Ishikawa (cell line): ENCODE measurements at regions not wholly inside any gene's neighbourhood (a gene's known extent, or its start where the extent isn't known, plus 50 kb on each side); places are given as distances from the start of the nearest gene placed in this dataset.

ENCODE experiments used
- CEBPB ChIP-seq: IDR thresholded peaks from 2 replicates; pipeline ENCODE4 v1.6.1; 2012
- CREB1 ChIP-seq: IDR thresholded peaks from 2 replicates; pipeline ENCODE4 v1.6.1; 2012; ENCODE audit warnings: low read depth
- EGR1 ChIP-seq: IDR thresholded peaks from 2 replicates; pipeline ENCODE4 v1.6.1; 2012
- EP300 ChIP-seq: IDR thresholded peaks from 2 replicates; pipeline ENCODE4 v1.6.1; 2012; ENCODE audit warnings: borderline replicate concordance
- FOXM1 ChIP-seq: IDR thresholded peaks from 2 replicates; pipeline ENCODE4 v1.6.1; 2012; ENCODE audit warnings: low read depth, borderline replicate concordance
- NFIC ChIP-seq: IDR thresholded peaks from 2 replicates; pipeline ENCODE4 v1.6.1; 2012
- RAD21 ChIP-seq: IDR thresholded peaks from 2 replicates; pipeline ENCODE4 v1.6.1; 2012; ENCODE audit warnings: low read depth
- TAF1 ChIP-seq: IDR thresholded peaks from 2 replicates; pipeline ENCODE4 v1.6.1; 2012; ENCODE audit warnings: low read depth, mild to moderate bottlenecking
- TCF12 ChIP-seq: IDR thresholded peaks from 2 replicates; pipeline ENCODE4 v1.6.1; 2012; ENCODE audit warnings: low read depth
- TEAD4 ChIP-seq: IDR thresholded peaks from 2 replicates; pipeline ENCODE4 v1.6.1; 2012
- YY1 ChIP-seq: IDR thresholded peaks from 2 replicates; pipeline ENCODE4 v1.6.1; 2012; ENCODE audit warnings: low read depth
- ZBTB7A ChIP-seq: IDR thresholded peaks from 2 replicates; pipeline ENCODE4 v1.6.1; 2012; ENCODE audit warnings: low read depth
- TF ChIP-seq, protein P1 (sequence below): IDR thresholded peaks from 2 replicates; pipeline ENCODE4 v1.6.1; 2012
- TF ChIP-seq, protein P2 (sequence below): IDR thresholded peaks from 2 replicates; pipeline ENCODE4 v1.6.1; 2012
- TF ChIP-seq, protein P3 (sequence below): IDR thresholded peaks from 2 replicates; pipeline ENCODE4 v1.6.1; 2012; ENCODE audit warnings: low read depth, mild to moderate bottlenecking

DNA sequence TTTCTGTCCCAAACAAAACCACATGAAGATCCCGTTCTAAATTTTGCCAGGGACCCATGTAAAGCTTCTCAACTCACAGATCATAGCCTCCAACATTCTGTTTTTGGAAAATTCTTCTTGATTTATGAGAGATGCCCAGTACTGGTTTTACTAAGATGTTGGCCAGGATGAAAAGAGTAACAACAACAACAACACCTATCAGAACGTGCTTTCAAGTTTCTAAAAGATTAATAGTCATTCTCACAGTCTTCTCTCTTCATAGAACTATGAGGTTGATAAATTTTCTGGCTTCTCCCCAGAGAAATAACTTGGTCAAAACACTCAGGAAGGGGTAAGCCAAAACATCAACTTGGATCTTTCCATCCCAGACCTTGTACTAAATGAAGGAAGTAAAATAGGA lies 567.5 kb upstream of the IGFBP3 start:
- TF ChIP-seq TCF12 (no peak), RAD21 (no peak), ZBTB7A (no peak), NFIC (no peak), TAF1 (no peak), CEBPB (no peak), EP300 (no peak), EGR1 (no peak), TEAD4 (no peak), CREB1 (no peak)
- TF ChIP-seq, protein P1, sequence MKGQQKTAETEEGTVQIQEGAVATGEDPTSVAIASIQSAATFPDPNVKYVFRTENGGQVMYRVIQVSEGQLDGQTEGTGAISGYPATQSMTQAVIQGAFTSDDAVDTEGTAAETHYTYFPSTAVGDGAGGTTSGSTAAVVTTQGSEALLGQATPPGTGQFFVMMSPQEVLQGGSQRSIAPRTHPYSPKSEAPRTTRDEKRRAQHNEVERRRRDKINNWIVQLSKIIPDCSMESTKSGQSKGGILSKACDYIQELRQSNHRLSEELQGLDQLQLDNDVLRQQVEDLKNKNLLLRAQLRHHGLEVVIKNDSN, result no peak
- TF ChIP-seq, protein P2, sequence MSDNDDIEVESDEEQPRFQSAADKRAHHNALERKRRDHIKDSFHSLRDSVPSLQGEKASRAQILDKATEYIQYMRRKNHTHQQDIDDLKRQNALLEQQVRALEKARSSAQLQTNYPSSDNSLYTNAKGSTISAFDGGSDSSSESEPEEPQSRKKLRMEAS, result no peak

DNA sequence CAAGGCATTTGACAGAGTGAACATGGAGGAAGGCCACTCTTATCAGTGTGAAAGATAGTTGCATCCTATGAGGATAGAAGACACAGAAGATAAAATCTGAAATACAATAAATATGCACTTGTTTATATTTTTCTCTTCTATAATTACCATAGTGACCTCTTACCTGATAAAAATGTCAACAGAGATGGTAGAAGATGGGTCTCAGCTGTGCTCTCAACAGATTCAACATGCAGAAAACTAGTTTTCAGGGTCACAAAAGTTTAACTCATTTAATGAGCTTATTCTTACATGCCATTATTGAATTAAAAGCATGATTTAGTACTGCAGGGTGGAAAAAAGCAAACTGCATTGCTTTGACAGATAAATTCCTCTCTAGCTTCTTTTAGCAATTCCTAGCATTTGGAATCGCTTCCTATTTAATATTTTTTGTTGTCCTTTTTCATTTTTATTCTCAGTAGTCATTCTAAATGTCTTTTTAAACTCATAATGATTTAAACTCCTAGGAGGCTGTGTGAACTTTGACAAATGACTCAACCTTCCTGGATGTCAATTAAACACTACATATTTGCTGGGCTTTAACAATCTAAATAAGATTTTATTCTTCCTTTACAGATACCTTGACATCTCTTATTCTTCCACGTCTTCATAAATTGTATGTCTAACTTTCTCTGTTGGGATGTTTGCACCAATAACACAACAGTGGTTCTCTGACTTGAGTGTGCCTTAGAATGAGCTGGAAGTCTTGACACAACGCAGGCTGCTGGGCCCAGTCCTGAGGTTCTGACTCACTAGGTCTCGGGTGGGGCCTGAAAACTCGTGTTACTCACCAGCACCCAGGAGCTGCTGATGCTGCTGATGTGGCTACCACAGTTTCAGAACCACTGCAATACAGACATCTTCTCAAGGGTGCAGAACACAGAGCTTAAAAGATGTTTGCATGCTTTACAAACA lies 565.5 kb upstream of the IGFBP3 start:
- TF ChIP-seq, protein P1, result no peak
- no peak for TF ChIP-seq ZBTB7A
- no peak for TF ChIP-seq EP300
- TF ChIP-seq, protein P2, result no peak
- TF ChIP-seq TAF1, result no peak
- TF ChIP-seq NFIC, result no peak

DNA sequence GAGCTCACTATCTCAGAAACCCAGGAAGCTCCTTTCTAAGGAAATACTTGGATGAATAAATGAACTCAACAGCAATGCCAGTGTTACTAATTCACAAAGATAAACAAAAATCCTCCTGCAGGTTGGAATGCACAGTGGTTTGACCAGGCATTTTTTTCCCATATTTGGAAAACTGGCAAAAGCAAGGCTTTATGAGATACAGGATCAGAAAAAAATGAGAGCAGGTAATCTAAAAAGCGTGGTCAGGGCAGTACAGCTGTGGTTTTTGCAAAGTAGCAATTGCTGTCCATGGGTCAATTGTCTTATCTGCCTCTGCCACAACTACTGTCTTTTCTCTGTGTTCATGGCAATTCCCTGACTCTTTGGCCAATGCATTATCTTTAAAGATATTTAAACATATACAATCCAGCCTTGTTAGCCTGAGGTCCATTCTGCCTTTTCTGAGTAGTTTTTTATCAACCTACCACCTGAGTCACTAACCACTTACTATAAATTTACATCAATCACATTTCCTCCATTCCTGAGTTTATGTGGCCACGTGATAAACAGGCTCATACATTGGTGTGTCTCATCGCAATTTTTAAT lies 564.5 kb upstream of the IGFBP3 start:
- TF ChIP-seq, protein P2, result no peak
- TF ChIP-seq TEAD4 (peak; percentile 62; the same call in 1 of the 2 replicates), FOXM1 (0 out of 2 replicates have a peak, but pooled peaks have one; percentile 10)

DNA sequence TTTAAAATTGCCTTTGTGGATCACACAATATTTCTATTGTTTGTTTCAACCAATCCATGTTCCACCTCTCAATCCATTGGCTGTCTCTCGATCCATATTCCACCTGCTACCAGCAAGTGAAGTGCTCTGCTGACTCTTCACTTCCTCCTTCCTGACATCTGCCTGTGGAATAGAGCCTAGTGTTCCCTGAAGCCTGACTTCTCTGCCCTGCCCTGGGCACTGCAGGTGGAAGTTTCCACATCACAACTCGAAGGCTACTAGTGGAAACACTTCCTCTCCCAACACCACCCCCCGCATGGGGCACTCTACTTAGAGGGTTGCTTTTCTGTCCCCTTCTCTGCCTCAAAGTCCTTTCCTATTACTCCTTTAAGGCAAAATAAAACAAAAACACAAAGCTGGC lies 563.8 kb upstream of the IGFBP3 start:
- TF ChIP-seq FOXM1 (no peak), NFIC (no peak), ZBTB7A (no peak), TAF1 (no peak), CEBPB (no peak), EGR1 (no peak), YY1 (no peak), CREB1 (no peak), TCF12 (no peak), TEAD4 (no peak), RAD21 (no peak), EP300 (no peak)
- TF ChIP-seq, protein P1, result no peak
- TF ChIP-seq, protein P3, sequence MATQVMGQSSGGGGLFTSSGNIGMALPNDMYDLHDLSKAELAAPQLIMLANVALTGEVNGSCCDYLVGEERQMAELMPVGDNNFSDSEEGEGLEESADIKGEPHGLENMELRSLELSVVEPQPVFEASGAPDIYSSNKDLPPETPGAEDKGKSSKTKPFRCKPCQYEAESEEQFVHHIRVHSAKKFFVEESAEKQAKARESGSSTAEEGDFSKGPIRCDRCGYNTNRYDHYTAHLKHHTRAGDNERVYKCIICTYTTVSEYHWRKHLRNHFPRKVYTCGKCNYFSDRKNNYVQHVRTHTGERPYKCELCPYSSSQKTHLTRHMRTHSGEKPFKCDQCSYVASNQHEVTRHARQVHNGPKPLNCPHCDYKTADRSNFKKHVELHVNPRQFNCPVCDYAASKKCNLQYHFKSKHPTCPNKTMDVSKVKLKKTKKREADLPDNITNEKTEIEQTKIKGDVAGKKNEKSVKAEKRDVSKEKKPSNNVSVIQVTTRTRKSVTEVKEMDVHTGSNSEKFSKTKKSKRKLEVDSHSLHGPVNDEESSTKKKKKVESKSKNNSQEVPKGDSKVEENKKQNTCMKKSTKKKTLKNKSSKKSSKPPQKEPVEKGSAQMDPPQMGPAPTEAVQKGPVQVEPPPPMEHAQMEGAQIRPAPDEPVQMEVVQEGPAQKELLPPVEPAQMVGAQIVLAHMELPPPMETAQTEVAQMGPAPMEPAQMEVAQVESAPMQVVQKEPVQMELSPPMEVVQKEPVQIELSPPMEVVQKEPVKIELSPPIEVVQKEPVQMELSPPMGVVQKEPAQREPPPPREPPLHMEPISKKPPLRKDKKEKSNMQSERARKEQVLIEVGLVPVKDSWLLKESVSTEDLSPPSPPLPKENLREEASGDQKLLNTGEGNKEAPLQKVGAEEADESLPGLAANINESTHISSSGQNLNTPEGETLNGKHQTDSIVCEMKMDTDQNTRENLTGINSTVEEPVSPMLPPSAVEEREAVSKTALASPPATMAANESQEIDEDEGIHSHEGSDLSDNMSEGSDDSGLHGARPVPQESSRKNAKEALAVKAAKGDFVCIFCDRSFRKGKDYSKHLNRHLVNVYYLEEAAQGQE, result no peak
- TF ChIP-seq, protein P2, result no peak

DNA sequence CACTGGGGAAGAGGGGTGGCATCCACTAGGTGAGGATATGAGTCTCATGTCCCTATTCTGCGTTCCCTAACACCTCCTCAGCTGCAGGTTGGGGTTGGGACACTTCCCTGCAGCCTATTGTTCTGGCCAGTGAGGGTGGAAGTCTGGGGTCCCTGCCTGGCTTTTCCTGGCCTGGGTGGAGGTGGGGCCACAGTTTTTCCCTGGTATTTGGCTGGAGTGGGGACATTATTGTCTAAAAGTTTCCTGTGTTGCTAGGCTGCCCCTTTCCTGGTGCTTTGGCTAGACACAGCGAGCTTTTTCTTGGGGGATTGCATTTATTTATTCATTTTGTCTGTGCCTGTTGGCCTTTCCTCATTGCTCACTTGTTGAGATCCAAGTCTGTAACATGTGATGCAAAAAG lies 559.5 kb upstream of the IGFBP3 start:
- TF ChIP-seq EP300, result no peak
- TF ChIP-seq, protein P2, result no peak

DNA sequence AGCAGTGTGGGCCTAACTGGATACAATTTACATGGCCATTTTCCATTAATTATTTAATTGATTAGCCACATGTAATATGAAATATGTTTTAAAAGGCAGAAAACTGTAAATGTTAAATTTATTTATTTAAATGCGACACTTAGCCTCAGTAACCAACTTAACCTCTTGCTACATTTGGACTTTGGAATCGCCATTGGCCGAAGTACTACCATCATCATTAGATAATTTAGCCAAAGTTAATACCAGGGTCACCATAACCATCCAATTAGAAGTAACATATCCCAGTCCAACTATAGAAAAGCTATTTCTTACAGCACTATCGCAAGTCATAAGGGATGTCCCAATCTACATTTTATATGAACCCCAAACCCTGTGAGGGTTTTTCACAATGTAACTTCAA lies 558.6 kb upstream of the IGFBP3 start:
- TF ChIP-seq TAF1 (no peak), EGR1 (no peak), CEBPB (no peak), EP300 (no peak), CREB1 (no peak), FOXM1 (no peak), YY1 (no peak), NFIC (no peak), TEAD4 (no peak), ZBTB7A (no peak), RAD21 (no peak), TCF12 (no peak)
- TF ChIP-seq, protein P2, result no peak
- TF ChIP-seq, protein P3, result no peak
- TF ChIP-seq, protein P1, result no peak
